Mesothelial cell of epicardium (in vitro differentiated cells): ENCODE measurements at regions not wholly inside any gene's neighbourhood (a gene's known extent, or its start where the extent isn't known, plus 50 kb on each side); places are given as distances from the start of the nearest gene placed in this dataset.
"Not testable (repeated sequence)": the region's sequence is repeated elsewhere in the genome, so short reads cannot be mapped to it uniquely, and the experiment has no call there.

ENCODE experiments used
- DNase-seq, 2 experiments: peaks; one replicate each; pipeline ENCODE4 v3.0.0; 2021; ENCODE audit warnings: low spot score in 2 of 2; ENCODE audit not compliant: unreplicated experiment in 2 of 2
- H3K27ac Mint-ChIP-seq: 2 replicates; pipeline ENCODE4 v1.8.0; 2021; ENCODE audit warnings: mixed read lengths
- H3K27me3 Mint-ChIP-seq: 2 replicates; pipeline ENCODE4 v1.8.0; 2021; ENCODE audit warnings: low read depth, mixed read lengths
- H3K36me3 Mint-ChIP-seq: 2 replicates; pipeline ENCODE4 v1.8.0; 2021; ENCODE audit warnings: mixed read lengths
- H3K4me1 Mint-ChIP-seq: 2 replicates; pipeline ENCODE4 v1.8.0; 2021; ENCODE audit warnings: mixed read lengths
- H3K4me3 Mint-ChIP-seq: 2 replicates; pipeline ENCODE4 v1.8.0; 2021; ENCODE audit warnings: mild to moderate bottlenecking, moderate library complexity, mixed read lengths
- H3K9me3 Mint-ChIP-seq: 2 replicates; pipeline ENCODE4 v1.8.0; 2021; ENCODE audit warnings: mixed read lengths
- TF ChIP-seq, protein P1 (sequence below): fragments of 200-600 bp; sonication (generic); IDR thresholded peaks from one replicate; pipeline ENCODE4 v1.5.0; 2021; ENCODE audit warnings: antibody characterized with exemption; ENCODE audit not compliant: unreplicated experiment

DNA sequence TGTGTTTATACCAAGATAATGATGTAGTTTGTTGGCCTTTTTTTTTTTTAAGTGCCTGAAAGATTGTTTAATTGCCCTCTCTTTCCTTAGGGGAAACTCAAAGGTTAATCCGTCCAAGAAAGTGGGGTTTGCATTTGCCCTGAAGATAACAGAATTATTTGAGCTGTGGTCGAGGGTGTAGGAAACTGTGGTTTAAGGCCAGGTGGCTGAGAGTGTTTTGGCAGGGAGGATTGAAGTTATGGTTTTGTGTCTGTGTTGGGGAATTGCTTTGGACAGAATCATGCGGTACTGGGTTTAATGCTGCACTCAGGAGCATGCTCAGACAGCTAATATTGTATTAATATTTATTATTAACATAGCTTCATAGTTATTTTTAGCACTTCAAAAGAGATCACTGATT lies 509.8 kb downstream of the EBF1 start:
- DNase-seq = no peak
- peaks cover 2% of the 10 kb centered on the region for H3K27me3 Mint-ChIP-seq
- H3K4me3 Mint-ChIP-seq = no peak overlapping the region
- H3K9me3 Mint-ChIP-seq = peaks cover 14% of the 10 kb centered on the region
- no peak overlapping the region for H3K27ac Mint-ChIP-seq
- no peaks in the 10 kb centered on the region for H3K36me3 Mint-ChIP-seq
- TF ChIP-seq, protein P1, sequence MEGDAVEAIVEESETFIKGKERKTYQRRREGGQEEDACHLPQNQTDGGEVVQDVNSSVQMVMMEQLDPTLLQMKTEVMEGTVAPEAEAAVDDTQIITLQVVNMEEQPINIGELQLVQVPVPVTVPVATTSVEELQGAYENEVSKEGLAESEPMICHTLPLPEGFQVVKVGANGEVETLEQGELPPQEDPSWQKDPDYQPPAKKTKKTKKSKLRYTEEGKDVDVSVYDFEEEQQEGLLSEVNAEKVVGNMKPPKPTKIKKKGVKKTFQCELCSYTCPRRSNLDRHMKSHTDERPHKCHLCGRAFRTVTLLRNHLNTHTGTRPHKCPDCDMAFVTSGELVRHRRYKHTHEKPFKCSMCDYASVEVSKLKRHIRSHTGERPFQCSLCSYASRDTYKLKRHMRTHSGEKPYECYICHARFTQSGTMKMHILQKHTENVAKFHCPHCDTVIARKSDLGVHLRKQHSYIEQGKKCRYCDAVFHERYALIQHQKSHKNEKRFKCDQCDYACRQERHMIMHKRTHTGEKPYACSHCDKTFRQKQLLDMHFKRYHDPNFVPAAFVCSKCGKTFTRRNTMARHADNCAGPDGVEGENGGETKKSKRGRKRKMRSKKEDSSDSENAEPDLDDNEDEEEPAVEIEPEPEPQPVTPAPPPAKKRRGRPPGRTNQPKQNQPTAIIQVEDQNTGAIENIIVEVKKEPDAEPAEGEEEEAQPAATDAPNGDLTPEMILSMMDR = no peak
- peaks cover 25% of the 10 kb centered on the region for H3K4me1 Mint-ChIP-seq

DNA sequence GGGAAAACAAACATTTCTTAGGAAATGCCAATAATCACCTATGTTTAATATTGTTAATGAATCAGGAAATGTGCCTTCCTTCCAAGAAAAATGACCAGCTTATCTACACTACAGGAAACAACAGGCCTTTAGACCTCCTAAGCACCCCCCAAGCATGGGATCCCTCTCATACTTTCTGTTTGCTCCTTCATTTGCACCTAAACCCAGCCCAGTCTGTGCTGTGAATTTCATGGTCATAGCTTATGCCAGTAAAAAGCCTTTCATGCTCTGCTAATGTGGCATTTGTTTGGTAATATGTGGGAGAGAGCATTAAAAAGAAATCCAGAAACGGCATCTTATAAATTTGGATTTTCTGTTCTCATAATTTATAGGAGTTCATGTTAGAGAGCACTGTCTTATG lies 511.1 kb downstream of the EBF1 start:
- Mint-ChIP-seq H3K4me1 (peaks cover 25% of the 10 kb centered on the region), H3K4me3 (no peak overlapping the region), H3K27ac (no peak overlapping the region), H3K36me3 (no peaks in the 10 kb centered on the region), H3K9me3 (peaks cover 19% of the 10 kb centered on the region), H3K27me3 (peaks cover 2% of the 10 kb centered on the region)
- no peak for DNase-seq
- TF ChIP-seq, protein P1 = no peak

DNA sequence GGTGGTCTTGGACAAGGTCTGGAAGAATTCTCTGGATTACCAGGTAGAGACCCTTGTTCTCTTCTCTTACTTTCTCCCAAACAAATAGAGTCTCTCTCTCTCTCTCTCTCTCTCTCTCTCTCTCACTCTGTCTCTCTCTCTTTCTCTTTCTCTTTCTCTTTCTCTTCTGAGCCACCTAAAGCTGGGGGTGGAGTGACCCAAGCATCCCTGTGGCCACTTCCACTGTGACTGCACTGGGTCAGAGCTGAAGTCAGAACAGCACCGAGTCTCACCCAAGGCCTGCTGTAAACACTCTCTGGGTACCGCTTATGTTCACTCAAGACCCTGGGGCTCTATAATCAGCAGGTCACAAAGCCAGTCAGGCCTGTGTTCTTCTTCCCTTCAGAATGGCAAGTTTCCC lies 513.7 kb downstream of the EBF1 start:
- no peaks in the 10 kb centered on the region for H3K36me3 Mint-ChIP-seq
- H3K4me3 Mint-ChIP-seq = no peak overlapping the region
- TF ChIP-seq, protein P1 = no peak

DNA sequence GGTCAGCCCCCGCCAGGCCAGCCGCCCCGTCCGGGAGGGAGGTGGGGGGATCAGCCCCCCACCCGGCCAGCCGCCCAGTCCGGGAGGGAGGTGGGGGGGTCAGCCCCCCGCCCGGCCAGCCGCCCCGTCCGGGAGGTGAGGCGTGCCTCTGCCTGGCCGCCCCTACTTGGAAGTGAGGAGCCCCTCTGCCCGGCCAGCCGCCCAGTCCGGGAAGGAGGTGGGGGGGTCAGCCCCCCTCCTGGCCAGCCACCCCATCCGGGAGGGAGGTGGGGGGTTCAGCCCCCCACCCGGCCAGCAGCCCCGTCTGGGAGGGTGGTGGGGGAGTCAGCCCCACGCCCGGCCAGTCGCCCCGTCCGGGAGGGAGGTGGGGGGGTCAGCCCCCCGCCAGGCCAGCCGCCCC lies 517.0 kb downstream of the EBF1 start:
- not testable (repeated sequence) for DNase-seq, H3K27ac Mint-ChIP-seq, H3K36me3 Mint-ChIP-seq, H3K4me1 Mint-ChIP-seq, H3K4me3 Mint-ChIP-seq, H3K27me3 Mint-ChIP-seq
- peaks cover 57% of the 10 kb centered on the region for H3K9me3 Mint-ChIP-seq

More for the DNA sequence above, 513.7 kb downstream of the EBF1 start:
- no peak for DNase-seq
- H3K9me3 Mint-ChIP-seq = peaks cover 25% of the 10 kb centered on the region
- peaks cover 12% of the 10 kb centered on the region for H3K4me1 Mint-ChIP-seq
- no peak overlapping the region for H3K27ac Mint-ChIP-seq
- H3K27me3 Mint-ChIP-seq = peaks cover 2% of the 10 kb centered on the region

DNA sequence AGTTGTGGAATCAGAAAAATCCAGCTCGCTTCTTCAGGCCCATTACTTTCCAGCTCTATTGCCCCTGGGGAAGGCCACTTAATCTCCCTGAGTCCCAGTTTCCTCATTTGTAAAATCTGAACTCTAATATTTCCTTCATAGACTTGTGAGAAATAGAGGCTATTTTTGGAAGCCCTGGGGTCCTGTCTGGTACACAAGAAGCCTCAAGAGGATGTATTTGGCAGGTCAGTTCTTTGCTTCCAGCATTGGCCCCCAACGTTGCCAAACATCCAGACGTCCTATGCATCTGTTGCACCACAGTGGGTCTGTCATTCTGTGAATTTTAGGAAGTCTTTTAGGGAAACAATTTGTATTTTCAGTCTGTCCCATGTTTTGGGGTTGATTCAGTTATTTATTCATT lies 525.9 kb downstream of the EBF1 start:
- Mint-ChIP-seq H3K27me3 (peaks cover 5% of the 10 kb centered on the region), H3K9me3 (peaks cover 16% of the 10 kb centered on the region), H3K36me3 (no peaks in the 10 kb centered on the region), H3K4me3 (no peak overlapping the region), H3K4me1 (no peaks in the 10 kb centered on the region), H3K27ac (no peak overlapping the region)
- TF ChIP-seq, protein P1 = no peak
- DNase-seq = no peak

DNA sequence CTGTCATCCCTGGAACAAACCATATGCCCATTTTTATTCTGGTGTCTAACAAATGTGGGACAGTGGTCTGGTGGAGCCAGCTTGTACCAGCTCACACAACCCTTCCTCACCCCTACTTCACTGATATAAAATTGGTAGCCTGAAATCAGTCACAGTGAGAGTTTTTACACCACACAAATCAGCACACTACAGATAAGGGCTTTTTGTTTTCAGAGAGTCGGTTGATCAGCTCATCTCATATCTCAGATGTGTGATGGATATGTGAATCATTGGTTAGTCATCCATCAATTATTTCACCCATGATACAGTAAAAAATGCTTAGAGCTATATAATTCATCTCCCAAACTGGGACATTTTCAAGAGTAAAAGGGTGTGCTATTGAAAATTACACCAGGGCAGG lies 529.2 kb downstream of the EBF1 start:
- no peak overlapping the region for H3K27ac Mint-ChIP-seq
- H3K4me1 Mint-ChIP-seq = no peaks in the 10 kb centered on the region
- H3K4me3 Mint-ChIP-seq = no peak overlapping the region

More for the DNA sequence above, 529.2 kb downstream of the EBF1 start:
- Mint-ChIP-seq H3K9me3 (no peaks in the 10 kb centered on the region), H3K27me3 (peaks cover 13% of the 10 kb centered on the region), H3K36me3 (no peaks in the 10 kb centered on the region)
- TF ChIP-seq, protein P1 = no peak
- no peak for DNase-seq
